ENCODE measurements at regions not wholly inside any gene's neighbourhood (a gene's known extent, or its start where the extent isn't known, plus 50 kb on each side); places are given as distances from the start of the nearest gene placed in this dataset.

DNA sequence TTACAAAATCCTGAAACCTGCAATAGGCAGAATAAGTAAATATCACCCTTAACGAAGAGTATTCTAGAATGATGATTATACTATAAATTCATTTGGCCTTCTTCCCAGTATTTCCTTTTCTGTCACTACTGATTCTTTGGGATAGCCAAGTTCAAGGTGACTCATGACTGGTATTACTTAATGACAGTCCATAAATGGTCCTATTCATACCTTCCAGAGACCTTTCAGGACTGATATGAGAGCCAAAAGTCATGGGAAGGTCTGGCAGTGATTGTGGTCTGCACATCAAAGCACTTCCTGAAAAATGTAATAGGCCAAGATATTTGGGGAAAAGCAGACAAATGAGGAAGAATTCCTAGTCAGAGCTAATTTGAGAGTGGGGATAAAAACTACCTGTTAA is 239.6 kb upstream of the FAM47A start:
- TF ChIP-seq, protein P1, sequence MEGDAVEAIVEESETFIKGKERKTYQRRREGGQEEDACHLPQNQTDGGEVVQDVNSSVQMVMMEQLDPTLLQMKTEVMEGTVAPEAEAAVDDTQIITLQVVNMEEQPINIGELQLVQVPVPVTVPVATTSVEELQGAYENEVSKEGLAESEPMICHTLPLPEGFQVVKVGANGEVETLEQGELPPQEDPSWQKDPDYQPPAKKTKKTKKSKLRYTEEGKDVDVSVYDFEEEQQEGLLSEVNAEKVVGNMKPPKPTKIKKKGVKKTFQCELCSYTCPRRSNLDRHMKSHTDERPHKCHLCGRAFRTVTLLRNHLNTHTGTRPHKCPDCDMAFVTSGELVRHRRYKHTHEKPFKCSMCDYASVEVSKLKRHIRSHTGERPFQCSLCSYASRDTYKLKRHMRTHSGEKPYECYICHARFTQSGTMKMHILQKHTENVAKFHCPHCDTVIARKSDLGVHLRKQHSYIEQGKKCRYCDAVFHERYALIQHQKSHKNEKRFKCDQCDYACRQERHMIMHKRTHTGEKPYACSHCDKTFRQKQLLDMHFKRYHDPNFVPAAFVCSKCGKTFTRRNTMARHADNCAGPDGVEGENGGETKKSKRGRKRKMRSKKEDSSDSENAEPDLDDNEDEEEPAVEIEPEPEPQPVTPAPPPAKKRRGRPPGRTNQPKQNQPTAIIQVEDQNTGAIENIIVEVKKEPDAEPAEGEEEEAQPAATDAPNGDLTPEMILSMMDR (IDR thresholded peaks at IDR 0.05), result no peak
- no peak for TF ChIP-seq RFX5 (IDR thresholded peaks at IDR 0.05; ENCODE audit: low read length)
- TF ChIP-seq, protein P2, sequence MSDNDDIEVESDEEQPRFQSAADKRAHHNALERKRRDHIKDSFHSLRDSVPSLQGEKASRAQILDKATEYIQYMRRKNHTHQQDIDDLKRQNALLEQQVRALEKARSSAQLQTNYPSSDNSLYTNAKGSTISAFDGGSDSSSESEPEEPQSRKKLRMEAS (IDR thresholded peaks at IDR 0.05; ENCODE audit: low read depth), result no peak
- no peak for TF ChIP-seq FOXM1 (IDR thresholded peaks at IDR 0.05; ENCODE audit: low read depth)
- TF ChIP-seq YY1 (IDR thresholded peaks at IDR 0.05; ENCODE audit: low read depth), result no peak
- no peak for TF ChIP-seq SIN3A (IDR thresholded peaks at IDR 0.05; ENCODE audit: borderline replicate concordance, low read depth, low read length)
- no peak for TF ChIP-seq GABPA (IDR thresholded peaks at IDR 0.05; ENCODE audit: low read depth)
- TF ChIP-seq, protein P3, sequence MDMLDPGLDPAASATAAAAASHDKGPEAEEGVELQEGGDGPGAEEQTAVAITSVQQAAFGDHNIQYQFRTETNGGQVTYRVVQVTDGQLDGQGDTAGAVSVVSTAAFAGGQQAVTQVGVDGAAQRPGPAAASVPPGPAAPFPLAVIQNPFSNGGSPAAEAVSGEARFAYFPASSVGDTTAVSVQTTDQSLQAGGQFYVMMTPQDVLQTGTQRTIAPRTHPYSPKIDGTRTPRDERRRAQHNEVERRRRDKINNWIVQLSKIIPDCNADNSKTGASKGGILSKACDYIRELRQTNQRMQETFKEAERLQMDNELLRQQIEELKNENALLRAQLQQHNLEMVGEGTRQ (IDR thresholded peaks at IDR 0.05; ENCODE audit: borderline replicate concordance, low read depth, low read length), result no peak
- no peak for TF ChIP-seq JUND (IDR thresholded peaks at IDR 0.05)
- no peak for TF ChIP-seq CHD2 (IDR thresholded peaks at IDR 0.05; ENCODE audit: low read length, partially characterized antibody)

Data from SK-N-SH (cell line).